Effector memory CD4-positive, alpha-beta T cell (primary cell): ENCODE measurements at regions not wholly inside any gene's neighbourhood (a gene's known extent, or its start where the extent isn't known, plus 50 kb on each side); places are given as distances from the start of the nearest gene placed in this dataset.
"Not testable (repeated sequence)": the region's sequence is repeated elsewhere in the genome, so short reads cannot be mapped to it uniquely, and the experiment has no call there.

Experiments used
- DNase-seq, 3 donors: peaks; one replicate each; pipeline ENCODE4 v3.0.0-alpha.2; 2020
- H3K27ac ChIP-seq: 2 replicates; pipeline ENCODE4 v1.7.0; 2013; ENCODE audit warnings: mild to moderate bottlenecking, low read length, moderate library complexity; ENCODE audit not compliant: insufficient read depth, poor library complexity, severe bottlenecking
- H3K27me3 ChIP-seq: replicated peaks from 2 replicates; pipeline ENCODE4 v1.7.0; 2013; ENCODE audit warnings: mild to moderate bottlenecking, low read length; ENCODE audit not compliant: insufficient read depth, control insufficient read depth, poor library complexity, severe bottlenecking
- H3K36me3 ChIP-seq: 2 replicates; pipeline ENCODE4 v1.7.0; 2013; ENCODE audit warnings: mild to moderate bottlenecking, low read length, moderate library complexity; ENCODE audit not compliant: control insufficient read depth, insufficient read depth
- H3K4me1 ChIP-seq: 2 replicates; pipeline ENCODE4 v1.7.0; 2013; ENCODE audit warnings: low read length, mild to moderate bottlenecking; ENCODE audit not compliant: control insufficient read depth, insufficient read depth, poor library complexity, severe bottlenecking
- H3K4me3 ChIP-seq: 2 replicates; pipeline ENCODE4 v1.7.0; 2013; ENCODE audit warnings: low read length, low read depth, mild to moderate bottlenecking; ENCODE audit not compliant: insufficient read depth, poor library complexity, severe bottlenecking
- H3K9me3 ChIP-seq: 2 replicates; pipeline ENCODE4 v1.7.0; 2013; ENCODE audit warnings: mild to moderate bottlenecking, low read length, moderate library complexity; ENCODE audit not compliant: control insufficient read depth

DNA sequence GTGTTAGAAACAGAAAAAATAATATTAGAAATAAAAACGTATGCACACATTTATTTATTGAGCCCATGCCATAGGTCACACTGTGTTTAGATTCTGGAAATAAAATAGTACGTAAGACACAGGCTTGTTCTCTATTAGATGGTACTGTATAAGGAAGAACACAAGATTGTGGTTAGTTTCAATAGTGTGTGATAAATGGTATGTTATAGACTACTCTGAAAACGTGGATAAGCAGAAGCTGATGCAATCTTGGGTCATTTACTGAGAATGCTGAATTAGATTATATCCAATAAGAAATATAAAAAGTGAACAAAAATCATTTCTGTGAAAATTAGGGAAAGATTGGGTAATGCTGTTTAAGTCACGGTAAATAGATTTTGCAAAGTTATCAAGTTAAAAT, 1456.4 kb upstream of the ACO1 start:
- no peaks in the 10 kb centered on the region for H3K4me1 ChIP-seq
- H3K9me3 ChIP-seq = no peaks in the 10 kb centered on the region
- H3K27ac ChIP-seq = no peak overlapping the region
- no peak for DNase-seq
- no peaks in the 10 kb centered on the region for H3K27me3 ChIP-seq
- H3K36me3 ChIP-seq = no peaks in the 10 kb centered on the region
- H3K4me3 ChIP-seq = no peak overlapping the region

DNA sequence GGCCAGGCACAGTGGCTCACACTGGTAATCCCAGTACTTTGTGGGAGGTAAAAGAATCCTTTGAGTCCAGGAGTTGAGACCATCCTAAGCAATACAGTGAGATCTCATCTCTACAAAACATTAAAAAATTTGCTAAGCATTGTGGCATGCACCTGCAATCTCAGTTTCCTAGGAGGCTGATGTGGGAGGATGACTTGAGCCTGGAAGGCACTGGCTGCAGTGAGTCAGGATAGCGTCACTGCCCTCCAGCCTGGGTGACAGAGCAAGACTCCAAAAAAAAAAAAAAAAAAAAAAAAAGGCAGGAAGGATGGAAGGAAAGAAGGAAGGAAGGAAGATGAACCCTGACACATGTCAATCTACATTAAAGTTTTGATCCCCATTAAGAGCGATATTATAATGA, 1452.2 kb upstream of the ACO1 start:
- Histone ChIP-seq H3K27me3 (no peaks in the 10 kb centered on the region), H3K4me1 (no peaks in the 10 kb centered on the region), H3K36me3 (no peaks in the 10 kb centered on the region), H3K4me3 (no peak overlapping the region), H3K27ac (no peak overlapping the region), H3K9me3 (no peaks in the 10 kb centered on the region)
- no peak for DNase-seq

DNA sequence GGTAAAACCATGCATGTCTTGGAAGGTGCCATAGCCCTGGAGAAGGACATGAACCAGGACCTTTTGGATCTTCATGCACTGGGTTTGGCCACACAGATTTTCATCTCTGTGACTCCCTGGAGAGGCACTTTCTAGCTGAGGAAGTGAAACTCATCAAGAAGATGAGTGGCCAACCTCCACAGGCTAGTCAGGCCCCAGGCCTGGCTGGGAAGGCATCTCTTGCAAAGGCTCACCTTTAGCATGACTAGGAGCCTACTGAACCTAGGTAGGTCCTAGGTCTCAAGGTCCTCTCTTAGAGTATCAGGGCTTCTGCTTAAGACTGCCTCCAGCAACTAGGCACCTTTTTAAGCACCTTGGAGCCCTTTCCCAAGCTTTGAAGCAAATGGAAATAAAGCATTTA, 1448.7 kb upstream of the ACO1 start:
- H3K9me3 ChIP-seq = no peaks in the 10 kb centered on the region
- no peaks in the 10 kb centered on the region for H3K27me3 ChIP-seq
- H3K4me1 ChIP-seq = no peaks in the 10 kb centered on the region
- no peaks in the 10 kb centered on the region for H3K36me3 ChIP-seq
- H3K4me3 ChIP-seq = no peak overlapping the region
- no peak for DNase-seq
- H3K27ac ChIP-seq = no peak overlapping the region

DNA sequence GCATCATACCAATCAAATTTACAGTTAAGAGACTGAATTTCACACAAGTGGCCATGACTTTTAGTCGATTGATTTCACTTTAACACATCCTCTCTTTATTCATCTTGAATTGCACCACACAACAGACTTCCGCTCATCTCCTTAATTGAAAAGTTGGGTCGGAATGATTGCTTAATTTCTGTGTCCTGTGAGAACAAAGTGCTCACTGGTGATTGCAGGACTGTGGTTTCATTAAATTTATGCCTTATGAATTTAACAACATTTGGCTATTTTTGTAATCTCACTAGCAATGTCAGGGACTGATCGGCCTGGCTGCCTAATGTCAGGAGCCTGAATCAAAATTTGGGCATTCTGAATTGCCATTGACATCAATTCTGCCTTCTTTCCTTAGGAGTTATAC, 1447.3 kb upstream of the ACO1 start:
- DNase-seq = no peak
- Histone ChIP-seq H3K36me3 (no peaks in the 10 kb centered on the region), H3K4me1 (no peaks in the 10 kb centered on the region), H3K9me3 (no peaks in the 10 kb centered on the region), H3K27me3 (no peaks in the 10 kb centered on the region), H3K27ac (no peak overlapping the region), H3K4me3 (no peak overlapping the region)

DNA sequence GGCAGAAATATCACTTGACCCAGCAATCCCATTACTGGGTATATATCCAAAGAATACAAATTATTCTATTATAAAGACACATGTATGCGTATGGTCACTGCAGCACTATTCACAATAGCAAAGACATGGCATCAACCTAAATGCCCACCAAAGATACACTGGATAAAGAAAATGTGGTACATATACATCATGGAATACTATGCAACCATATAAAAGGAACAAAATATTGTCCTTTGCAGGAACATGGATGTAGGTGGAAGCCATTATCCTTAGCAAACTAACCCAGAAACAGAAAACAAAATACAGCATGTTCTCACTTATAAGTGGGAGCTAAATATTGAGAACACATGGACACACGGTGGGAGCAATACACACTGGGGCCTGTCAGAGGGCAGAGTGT, 1441.6 kb upstream of the ACO1 start:
- not testable (repeated sequence) for H3K4me1 ChIP-seq, H3K27me3 ChIP-seq, H3K4me3 ChIP-seq, DNase-seq, H3K9me3 ChIP-seq, H3K27ac ChIP-seq, H3K36me3 ChIP-seq

DNA sequence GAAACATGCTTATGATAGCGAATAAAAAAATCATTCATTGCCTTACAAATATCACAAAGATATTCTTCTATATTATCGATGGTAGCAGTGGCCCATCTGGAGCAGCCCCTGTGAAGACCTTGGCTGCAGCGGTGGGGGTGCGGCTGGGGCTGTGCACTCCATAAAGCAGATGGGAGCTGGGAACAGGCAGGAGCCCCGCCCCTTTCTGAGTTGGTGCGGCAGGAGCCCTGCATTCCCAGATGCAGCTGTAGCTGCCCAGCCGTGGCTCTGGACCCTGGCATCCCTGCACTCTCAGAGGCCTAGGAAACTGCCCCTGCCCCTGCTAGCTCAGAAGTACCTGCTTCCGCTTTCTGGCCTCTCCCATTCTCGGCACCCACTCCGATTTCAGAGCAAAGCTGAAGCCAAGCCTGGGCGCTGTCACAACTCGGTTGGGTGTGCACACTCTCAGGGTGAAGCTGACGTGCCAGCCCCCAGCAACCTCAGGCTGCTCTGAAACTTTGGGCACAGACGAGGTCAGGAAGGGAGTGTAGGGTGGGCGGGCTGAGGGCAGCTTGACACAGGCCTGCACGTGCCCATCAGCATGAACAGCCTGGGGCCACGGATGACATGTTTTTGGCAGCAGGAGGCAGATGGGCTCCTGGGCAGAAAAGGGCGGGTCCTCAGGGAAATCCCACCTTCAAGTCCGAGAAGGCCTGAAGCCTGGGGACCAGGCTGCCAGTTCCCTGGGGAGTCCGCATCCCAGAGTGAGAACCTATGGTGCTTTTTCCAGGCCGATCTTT, 1440.8 kb upstream of the ACO1 start:
- H3K27ac ChIP-seq = no peak overlapping the region
- H3K4me1 ChIP-seq = no peaks in the 10 kb centered on the region
- H3K4me3 ChIP-seq = no peak overlapping the region
- no peak for DNase-seq
- H3K9me3 ChIP-seq = no peaks in the 10 kb centered on the region
- H3K36me3 ChIP-seq = no peaks in the 10 kb centered on the region
- no peaks in the 10 kb centered on the region for H3K27me3 ChIP-seq

DNA sequence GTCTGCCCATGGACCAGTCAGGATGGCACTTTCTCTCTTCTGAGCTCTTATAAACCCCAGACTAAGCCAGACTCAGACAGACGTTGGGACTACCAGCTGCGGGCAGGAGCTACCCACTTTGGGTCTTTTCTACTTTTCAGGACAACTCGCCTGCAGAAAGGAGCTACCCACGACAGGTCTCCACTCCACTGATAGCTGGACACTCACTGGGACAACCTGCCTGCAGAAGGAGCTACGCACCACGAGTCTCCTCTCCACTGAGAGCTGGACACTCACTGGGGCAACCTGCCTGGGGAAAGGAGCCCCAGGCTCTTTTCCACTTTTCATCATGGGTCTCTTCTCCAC, 1440.2 kb upstream of the ACO1 start:
- Histone ChIP-seq H3K27me3 (no peaks in the 10 kb centered on the region), H3K9me3 (no peaks in the 10 kb centered on the region), H3K27ac (no peak overlapping the region), H3K4me1 (no peaks in the 10 kb centered on the region), H3K4me3 (no peak overlapping the region), H3K36me3 (no peaks in the 10 kb centered on the region)
- no peak for DNase-seq

DNA sequence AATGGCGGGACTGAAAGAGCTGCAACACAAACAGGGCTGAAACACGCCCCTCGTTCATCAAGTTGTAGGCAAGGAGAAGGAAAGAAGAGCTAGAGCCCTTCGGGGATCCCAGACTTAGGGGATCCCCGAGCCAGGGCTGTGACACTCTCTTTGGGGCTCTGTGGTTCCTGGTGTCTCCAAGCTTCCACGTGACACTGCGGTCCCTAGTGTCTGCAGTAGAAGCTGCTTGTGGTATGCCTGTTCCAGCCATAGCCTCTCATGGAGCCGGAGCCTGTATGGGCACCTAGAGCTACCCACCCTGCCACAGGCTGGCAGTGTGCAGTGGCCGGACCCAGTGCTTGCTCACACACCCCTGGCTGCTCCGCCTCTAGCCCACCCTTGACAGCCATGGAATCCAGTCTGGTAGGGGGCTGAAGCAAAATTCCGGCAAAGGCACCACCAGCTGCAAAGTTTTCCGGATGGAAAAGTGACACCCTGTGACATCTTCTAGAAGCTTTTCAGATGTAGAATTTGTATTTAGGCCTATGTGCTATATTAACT, 1439.6 kb upstream of the ACO1 start:
- H3K27ac ChIP-seq = no peak overlapping the region
- no peaks in the 10 kb centered on the region for H3K27me3 ChIP-seq
- no peak overlapping the region for H3K4me3 ChIP-seq
- no peaks in the 10 kb centered on the region for H3K9me3 ChIP-seq
- DNase-seq = no peak
- H3K4me1 ChIP-seq = no peaks in the 10 kb centered on the region
- no peaks in the 10 kb centered on the region for H3K36me3 ChIP-seq

DNA sequence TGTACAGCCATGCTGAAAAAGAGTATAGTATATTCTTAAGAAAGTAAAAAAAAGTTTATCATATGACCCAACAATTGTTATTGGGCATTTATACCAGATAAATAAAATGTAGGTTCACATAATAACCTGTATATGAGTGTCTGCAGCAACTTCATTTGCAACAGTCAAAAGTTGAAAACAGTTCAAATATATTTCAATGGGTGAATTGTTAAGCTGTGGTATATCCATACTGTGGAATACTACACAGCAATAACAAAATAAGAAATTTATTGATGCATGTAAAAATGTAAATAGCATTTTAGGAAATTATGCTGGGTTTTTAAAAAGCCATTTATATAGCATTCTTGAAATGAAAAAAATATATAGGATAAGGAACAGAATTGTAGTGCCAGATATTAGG, 1420.1 kb upstream of the ACO1 start:
- Histone ChIP-seq H3K27me3 (no peaks in the 10 kb centered on the region), H3K9me3 (no peaks in the 10 kb centered on the region), H3K4me3 (no peak overlapping the region), H3K27ac (no peak overlapping the region), H3K4me1 (no peaks in the 10 kb centered on the region), H3K36me3 (no peaks in the 10 kb centered on the region)
- DNase-seq = no peak

DNA sequence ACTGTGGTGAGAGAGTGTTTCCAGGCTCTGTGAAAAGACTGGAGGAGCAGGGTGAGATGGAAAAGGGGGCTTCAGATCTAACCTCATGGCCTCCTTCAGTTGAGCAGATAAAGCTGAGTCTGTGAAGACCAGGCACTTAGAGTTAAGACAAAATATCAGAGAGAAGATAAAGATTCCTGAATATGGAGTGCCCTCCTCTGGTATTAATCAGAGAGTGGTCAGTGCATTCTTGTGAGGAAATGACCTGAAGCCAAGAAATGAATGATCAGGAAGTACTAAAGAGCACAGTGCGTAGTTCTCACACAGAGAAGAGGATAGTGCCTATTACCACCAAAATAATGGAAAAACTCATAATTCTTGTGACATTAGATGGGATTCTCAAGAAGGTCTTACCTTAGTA, 1417.0 kb upstream of the ACO1 start:
- H3K27ac ChIP-seq = no peak overlapping the region
- no peak overlapping the region for H3K4me3 ChIP-seq
- H3K9me3 ChIP-seq = no peaks in the 10 kb centered on the region
- no peaks in the 10 kb centered on the region for H3K36me3 ChIP-seq
- no peaks in the 10 kb centered on the region for H3K4me1 ChIP-seq
- H3K27me3 ChIP-seq = no peaks in the 10 kb centered on the region
- DNase-seq = no peak
